AG04450 (cell line): ENCODE measurements at regions not wholly inside any gene's neighbourhood (a gene's known extent, or its start where the extent isn't known, plus 50 kb on each side); places are given as distances from the start of the nearest gene placed in this dataset.
"Not testable (repeated sequence)": the region's sequence is repeated elsewhere in the genome, so short reads cannot be mapped to it uniquely, and the experiment has no call there.

ENCODE experiments used
- CTCF ChIA-PET: fragments of 300-600, 350-600 bp; formaldehyde crosslinking; extraction: SDS; loops from one replicate; lab custom pipeline; 2022; ENCODE audit warnings: antibody characterized with exemption, inconsistent platforms; lab: Charles Lee
- POLR2A ChIA-PET: fragments of 350-600 bp; formaldehyde crosslinking; extraction: SDS; loops from one replicate; lab custom pipeline; 2021; ENCODE audit warnings: antibody characterized with exemption, inconsistent platforms; lab: Yijun Ruan, JAX
- DNase-seq: peaks from one replicate; pipeline ENCODE4 v3.0.0-alpha.2; 2011; ENCODE audit warnings: low read depth, low spot score
- H3K27ac ChIP-seq: one replicate; pipeline ENCODE4 v1.5.1; 2012; ENCODE audit warnings: low read depth, low read length, control low read depth
- H3K27me3 ChIP-seq: one replicate; pipeline ENCODE4 v1.6.0; 2012; ENCODE audit warnings: low read length; ENCODE audit not compliant: control insufficient read depth, insufficient read depth
- H3K4me3 ChIP-seq: 2 replicates; pipeline ENCODE4 v1.5.1; 2011; ENCODE audit warnings: mild to moderate bottlenecking, low read depth, low read length, control low read depth
- H3K9me3 ChIP-seq: 2 replicates; pipeline ENCODE4 v1.5.1; 2012; ENCODE audit warnings: low read length; ENCODE audit not compliant: control insufficient read depth, insufficient read depth
- TF ChIP-seq, protein P1 (sequence below): IDR thresholded peaks from 2 replicates; pipeline ENCODE4 v1.5.1; 2011; ENCODE audit warnings: low read depth, low read length, control low read depth, inconsistent platforms

DNA sequence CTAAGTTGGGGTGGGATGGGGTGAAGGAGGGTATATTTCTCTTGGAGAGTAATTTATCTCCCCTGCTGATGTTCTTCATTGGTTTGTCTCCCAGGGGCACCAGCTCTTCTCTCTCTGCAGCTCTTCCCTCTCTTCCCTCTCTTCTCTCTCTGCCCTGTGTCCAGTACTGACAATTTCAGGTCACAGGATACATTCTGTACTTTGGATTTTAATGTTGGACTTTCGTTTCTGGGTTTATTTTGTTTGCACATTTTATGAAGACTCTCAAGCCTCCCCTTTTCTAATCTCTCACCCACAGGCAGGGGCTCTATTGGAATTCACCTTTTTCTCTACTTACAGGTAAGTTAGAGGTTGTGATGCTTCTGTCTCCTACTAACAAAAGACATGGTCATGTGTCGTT lies 165.5 kb downstream of the CPEB2 start:
- no peak for DNase-seq
- no peak overlapping the region for H3K4me3 ChIP-seq
- peaks cover 3% of the 10 kb centered on the region for H3K27me3 ChIP-seq
- H3K27ac ChIP-seq = no peak overlapping the region
- ChIA-PET CTCF (no interaction called here), POLR2A (no interaction called here)
- TF ChIP-seq, protein P1, sequence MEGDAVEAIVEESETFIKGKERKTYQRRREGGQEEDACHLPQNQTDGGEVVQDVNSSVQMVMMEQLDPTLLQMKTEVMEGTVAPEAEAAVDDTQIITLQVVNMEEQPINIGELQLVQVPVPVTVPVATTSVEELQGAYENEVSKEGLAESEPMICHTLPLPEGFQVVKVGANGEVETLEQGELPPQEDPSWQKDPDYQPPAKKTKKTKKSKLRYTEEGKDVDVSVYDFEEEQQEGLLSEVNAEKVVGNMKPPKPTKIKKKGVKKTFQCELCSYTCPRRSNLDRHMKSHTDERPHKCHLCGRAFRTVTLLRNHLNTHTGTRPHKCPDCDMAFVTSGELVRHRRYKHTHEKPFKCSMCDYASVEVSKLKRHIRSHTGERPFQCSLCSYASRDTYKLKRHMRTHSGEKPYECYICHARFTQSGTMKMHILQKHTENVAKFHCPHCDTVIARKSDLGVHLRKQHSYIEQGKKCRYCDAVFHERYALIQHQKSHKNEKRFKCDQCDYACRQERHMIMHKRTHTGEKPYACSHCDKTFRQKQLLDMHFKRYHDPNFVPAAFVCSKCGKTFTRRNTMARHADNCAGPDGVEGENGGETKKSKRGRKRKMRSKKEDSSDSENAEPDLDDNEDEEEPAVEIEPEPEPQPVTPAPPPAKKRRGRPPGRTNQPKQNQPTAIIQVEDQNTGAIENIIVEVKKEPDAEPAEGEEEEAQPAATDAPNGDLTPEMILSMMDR = no peak
- H3K9me3 ChIP-seq = no peaks in the 10 kb centered on the region; the same call in 1 of the 2 replicates

DNA sequence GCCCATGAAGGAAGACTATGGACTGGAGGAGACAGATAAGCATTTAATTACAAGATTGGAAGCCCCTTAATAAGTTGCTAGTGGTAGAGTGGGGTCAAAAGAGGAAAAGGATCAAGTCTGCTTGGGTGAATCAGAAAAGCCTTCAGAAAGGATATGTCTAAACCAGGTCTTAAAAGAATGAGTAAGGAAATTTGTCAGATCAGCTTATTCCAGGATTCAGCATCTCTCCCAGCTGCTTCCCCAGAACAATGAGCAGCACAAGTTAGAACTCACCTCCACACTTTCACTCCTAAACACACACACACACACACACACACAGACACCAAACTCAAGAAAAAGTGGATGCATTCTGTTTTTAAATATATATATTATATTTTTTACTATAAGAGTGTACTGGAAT lies 166.5 kb downstream of the CPEB2 start:
- H3K27me3 ChIP-seq = peaks cover 5% of the 10 kb centered on the region
- CTCF ChIA-PET = no interaction called here
- no peaks in the 10 kb centered on the region; the same call in 1 of the 2 replicates for H3K9me3 ChIP-seq
- POLR2A ChIA-PET = interaction anchor here (0.7 kb wide), 1 partner anchor 29 kb away, joined by 3 read pairs; no protein-coding TSS in a partner anchor
- H3K27ac ChIP-seq = no peak overlapping the region
- no peak overlapping the region for H3K4me3 ChIP-seq
- TF ChIP-seq, protein P1 = no peak
- no peak for DNase-seq

DNA sequence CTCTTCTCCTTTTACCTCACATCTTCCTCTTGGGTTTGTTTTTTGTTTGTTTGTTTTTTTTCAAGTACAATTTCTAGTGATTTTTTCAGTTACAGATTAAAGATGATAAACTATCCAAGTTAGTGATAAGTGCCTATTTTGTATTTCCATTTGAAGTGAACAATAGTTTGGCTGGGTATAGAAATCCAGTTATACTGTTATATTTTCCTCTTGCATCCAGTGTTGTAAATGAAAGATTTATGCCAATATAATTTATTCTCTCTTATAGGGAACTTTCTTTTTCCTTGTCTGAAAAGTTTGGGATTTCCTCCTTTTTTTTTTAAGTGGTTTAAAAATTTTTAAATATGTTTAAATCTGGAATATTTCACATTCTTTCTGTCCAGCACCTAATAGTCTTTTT lies 169.4 kb downstream of the CPEB2 start:
- no peak overlapping the region for H3K27ac ChIP-seq
- H3K9me3 ChIP-seq = no peaks in the 10 kb centered on the region; the same call in 1 of the 2 replicates
- H3K4me3 ChIP-seq = no peak overlapping the region
- no peak for DNase-seq
- POLR2A ChIA-PET = no interaction called here
- CTCF ChIA-PET = no interaction called here
- TF ChIP-seq, protein P1 = no peak
- peaks cover 5% of the 10 kb centered on the region for H3K27me3 ChIP-seq

DNA sequence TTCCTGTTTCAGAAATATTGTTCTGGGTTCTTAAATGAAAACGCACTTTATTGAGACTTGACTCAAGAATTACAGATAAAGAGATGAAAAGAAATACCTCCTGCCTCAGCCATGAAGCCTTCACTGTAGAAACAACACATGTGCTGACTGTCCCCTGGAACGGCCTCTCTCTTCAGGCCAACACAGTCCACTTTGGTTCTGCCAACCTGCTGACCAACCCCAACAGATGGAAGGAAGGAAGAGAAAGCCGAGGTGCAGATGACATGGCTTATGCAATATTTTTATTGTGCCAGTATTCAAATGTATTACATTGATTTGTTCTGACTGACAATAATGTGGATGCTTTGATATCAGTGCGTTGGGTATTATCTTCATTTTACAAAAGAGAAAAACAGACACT lies 171.0 kb downstream of the CPEB2 start:
- ChIA-PET CTCF (no interaction called here), POLR2A (no interaction called here)
- no peak for DNase-seq
- H3K4me3 ChIP-seq = no peak overlapping the region
- H3K27me3 ChIP-seq = peaks cover 5% of the 10 kb centered on the region
- no peak overlapping the region for H3K27ac ChIP-seq
- no peaks in the 10 kb centered on the region; the same call in 1 of the 2 replicates for H3K9me3 ChIP-seq
- TF ChIP-seq, protein P1 = no peak

DNA sequence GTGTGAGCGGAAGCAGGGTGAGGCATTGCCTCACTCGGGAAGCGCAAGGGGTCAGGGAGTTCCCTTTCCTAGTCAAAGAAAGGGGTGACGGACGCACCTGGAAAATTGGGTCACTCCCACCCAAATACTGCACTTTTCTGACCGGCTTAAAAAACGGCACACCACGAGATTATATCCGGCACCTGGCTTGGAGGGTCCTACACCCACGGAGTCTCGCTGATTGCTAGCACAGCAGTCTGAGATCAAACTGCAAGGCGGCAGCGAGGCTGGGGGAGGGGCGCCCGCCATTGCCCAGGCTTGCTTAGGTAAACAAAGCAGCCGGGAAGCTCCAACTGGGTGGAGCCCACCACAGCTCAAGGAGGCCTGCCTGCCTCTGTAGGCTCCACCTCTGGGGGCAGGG lies 171.9 kb downstream of the CPEB2 start:
- DNase-seq, H3K27me3 ChIP-seq, POLR2A ChIA-PET, CTCF ChIA-PET, H3K27ac ChIP-seq, H3K4me3 ChIP-seq, H3K9me3 ChIP-seq: not testable (repeated sequence)

DNA sequence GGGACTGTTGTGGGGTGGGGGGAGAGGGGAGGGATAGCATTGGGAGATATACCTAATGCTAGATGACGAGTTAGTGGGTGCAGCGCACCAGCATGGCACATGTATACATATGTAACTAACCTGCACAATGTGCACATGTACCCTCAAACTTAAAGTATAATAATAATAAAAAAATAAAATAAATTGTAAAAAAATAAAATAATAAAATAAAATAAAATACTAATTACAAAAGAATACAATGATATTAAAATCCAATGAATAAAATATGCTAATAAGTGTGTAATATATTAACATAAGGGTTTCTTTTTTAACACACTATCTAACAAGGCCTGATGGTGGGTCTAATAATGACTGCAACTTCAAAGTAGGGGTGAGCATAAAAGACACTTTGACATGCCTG lies 177.6 kb downstream of the CPEB2 start:
- H3K4me3 ChIP-seq, CTCF ChIA-PET, POLR2A ChIA-PET: not testable (repeated sequence)

More for the DNA sequence above, 177.6 kb downstream of the CPEB2 start:
- not testable (repeated sequence) for H3K9me3 ChIP-seq, H3K27me3 ChIP-seq, DNase-seq, H3K27ac ChIP-seq
